ENCODE measurements at regions not wholly inside any gene's neighbourhood (a gene's known extent, or its start where the extent isn't known, plus 50 kb on each side); places are given as distances from the start of the nearest gene placed in this dataset.

- no peak overlapping the region for H3K4me3 ChIP-seq
- no peaks in the 10 kb centered on the region for H3K27me3 ChIP-seq
- intact Hi-C loops (cut with DNase I): no loop called here
- H3K27ac ChIP-seq: no peak overlapping the region
- H3K36me3 ChIP-seq (replicated peaks in 1 of 2): no peaks in the 10 kb centered on the region
- TF ChIP-seq CTCF (IDR thresholded peaks at IDR 0.05) (no peak), POLR2A (IDR thresholded peaks at IDR 0.05) (no peak)
- H3K9me3 ChIP-seq (replicated peaks in 1 of 3): no peaks in the 10 kb centered on the region
- no peaks in the 10 kb centered on the region for H3K4me1 ChIP-seq (replicated peaks in 1 of 2)
- no peak for DNase-seq
- WGBS, 4 donors: 89 to 91% (median 91%) methylated on average over 5 of the region's 5 CpGs
These were observed 283.2 kb downstream of the KCNS3 start for GRCh38 chr2:18161681-18162080.

GRCh38 chr2:18159896-18160295, 281.4 kb downstream of the KCNS3 start:
- Histone ChIP-seq H3K4me1 (replicated peaks in 1 of 2) (no peaks in the 10 kb centered on the region), H3K4me3 (no peak overlapping the region), H3K27ac (no peak overlapping the region), H3K36me3 (replicated peaks in 1 of 2) (no peaks in the 10 kb centered on the region), H3K27me3 (no peaks in the 10 kb centered on the region), H3K9me3 (replicated peaks in 1 of 3) (no peaks in the 10 kb centered on the region)
- WGBS, 4 donors: 63 to 73% (median 71%) methylated on average over 5 of the region's 5 CpGs
- intact Hi-C loops (cut with DNase I): loop anchor here in 1 of 2 donors (10.0 kb wide), 1 partner anchor 305 kb away; no protein-coding TSS in a partner anchor
- no peak for DNase-seq
- TF ChIP-seq POLR2A (IDR thresholded peaks at IDR 0.05) (no peak), CTCF (IDR thresholded peaks at IDR 0.05) (no peak)

GRCh38 chr2:18156421-18156820, 278.0 kb downstream of the KCNS3 start:
- Histone ChIP-seq H3K9me3 (replicated peaks in 1 of 3) (no peaks in the 10 kb centered on the region), H3K27me3 (no peaks in the 10 kb centered on the region), H3K4me3 (no peak overlapping the region), H3K36me3 (replicated peaks in 1 of 2) (no peaks in the 10 kb centered on the region), H3K27ac (no peak overlapping the region), H3K4me1 (replicated peaks in 1 of 2) (no peaks in the 10 kb centered on the region)
- TF ChIP-seq POLR2A (IDR thresholded peaks at IDR 0.05) (no peak), CTCF (IDR thresholded peaks at IDR 0.05) (no peak)
- intact Hi-C loops (cut with DNase I): loop anchor here in 1 of 2 donors (10.0 kb wide), 1 partner anchor 302 kb away; no protein-coding TSS in a partner anchor
- WGBS, 4 donors: 62 to 90% (median 83%) methylated on average over 2 of the region's 2 CpGs
- DNase-seq: no peak

- no peaks in the 10 kb centered on the region for H3K4me1 ChIP-seq (replicated peaks in 1 of 2)
- no peak for DNase-seq
- no peaks in the 10 kb centered on the region for H3K27me3 ChIP-seq
- WGBS, 4 donors: 57 to 72% (median 57%) methylated on average over 2 of the region's 2 CpGs
- no peak for TF ChIP-seq CTCF (IDR thresholded peaks at IDR 0.05)
- no peak for TF ChIP-seq POLR2A (IDR thresholded peaks at IDR 0.05)
- no peak overlapping the region for H3K27ac ChIP-seq
- no peak overlapping the region for H3K4me3 ChIP-seq
- no peaks in the 10 kb centered on the region for H3K36me3 ChIP-seq (replicated peaks in 1 of 2)
- H3K9me3 ChIP-seq (replicated peaks in 1 of 3): no peaks in the 10 kb centered on the region
- intact Hi-C loops (cut with DNase I): loop anchor here in 1 of 2 donors (10.0 kb wide), 1 partner anchor 301 kb away; no protein-coding TSS in a partner anchor
These were observed 277.5 kb downstream of the KCNS3 start for GRCh38 chr2:18156002-18156401.
